ENCODE measurements at regions not wholly inside any gene's neighbourhood (a gene's known extent, or its start where the extent isn't known, plus 50 kb on each side); places are given as distances from the start of the nearest gene placed in this dataset.

DNA sequence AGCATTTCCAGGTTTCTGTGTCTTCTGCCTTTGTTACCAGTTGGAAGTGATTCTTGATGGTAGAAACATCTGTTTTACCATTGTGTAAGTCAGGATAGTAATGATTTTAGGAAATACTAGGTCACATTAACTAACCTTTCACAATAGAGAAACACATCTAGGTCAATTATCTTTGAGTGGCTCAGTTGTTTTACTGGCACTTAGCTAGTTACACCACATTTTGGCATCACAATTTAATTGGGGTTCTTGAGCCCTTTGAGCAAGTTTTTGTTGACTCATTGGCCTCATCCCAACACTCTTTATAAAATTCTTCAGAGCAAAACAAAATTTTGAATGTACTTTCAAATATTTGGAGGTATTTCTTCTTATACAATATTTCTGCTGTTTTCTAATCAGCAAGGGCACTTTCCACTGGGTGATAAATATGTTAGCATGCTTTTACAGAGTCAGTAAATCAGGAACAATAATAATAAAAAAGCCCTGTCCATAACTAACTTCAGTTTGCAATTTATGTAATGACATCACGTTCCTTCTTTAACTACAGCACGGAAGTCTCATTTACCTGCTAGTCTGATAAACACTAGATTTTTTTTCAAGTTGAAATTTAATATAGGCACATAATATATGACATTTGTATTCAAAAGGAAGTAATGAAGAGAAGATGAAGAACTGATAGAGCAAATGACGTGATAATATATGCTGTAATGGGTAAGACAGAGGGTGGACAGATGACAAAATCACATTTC is 64.8 kb upstream of the GK2 start:
- Mint-ChIP-seq H3K4me3 (no peak overlapping the region), H3K4me1 (no peaks in the 10 kb centered on the region), H3K36me3 (no peaks in the 10 kb centered on the region), H3K27ac (no peak overlapping the region), H3K9me3 (no peaks in the 10 kb centered on the region)
- ATAC-seq (no peak), DNase-seq (ENCODE audit: low spot score in 2 of 2) (no peak)

DNA sequence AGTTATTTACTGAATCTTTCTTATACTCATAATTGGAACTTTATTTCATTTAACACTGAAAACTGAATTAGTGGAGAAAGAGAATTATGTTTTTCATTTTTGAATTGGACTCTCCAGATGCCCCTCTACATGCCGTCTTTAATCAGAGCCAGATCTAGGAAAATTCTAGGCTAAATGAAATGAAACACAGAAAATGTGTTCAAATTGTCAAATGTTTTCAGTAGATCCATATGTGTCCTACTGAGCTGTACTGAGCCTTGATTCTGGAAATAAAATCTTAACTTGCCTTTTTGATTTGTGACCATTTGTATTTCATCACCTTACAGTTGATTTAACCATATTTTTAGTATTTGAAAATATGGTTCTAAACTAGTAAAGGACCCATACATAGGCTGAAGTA is 64.0 kb upstream of the GK2 start:
- Mint-ChIP-seq H3K4me3 (no peak overlapping the region), H3K9me3 (no peaks in the 10 kb centered on the region), H3K36me3 (no peaks in the 10 kb centered on the region), H3K4me1 (no peaks in the 10 kb centered on the region), H3K27ac (no peak overlapping the region)
- ATAC-seq, result no peak
- no peak for DNase-seq (ENCODE audit: low spot score in 2 of 2)

DNA sequence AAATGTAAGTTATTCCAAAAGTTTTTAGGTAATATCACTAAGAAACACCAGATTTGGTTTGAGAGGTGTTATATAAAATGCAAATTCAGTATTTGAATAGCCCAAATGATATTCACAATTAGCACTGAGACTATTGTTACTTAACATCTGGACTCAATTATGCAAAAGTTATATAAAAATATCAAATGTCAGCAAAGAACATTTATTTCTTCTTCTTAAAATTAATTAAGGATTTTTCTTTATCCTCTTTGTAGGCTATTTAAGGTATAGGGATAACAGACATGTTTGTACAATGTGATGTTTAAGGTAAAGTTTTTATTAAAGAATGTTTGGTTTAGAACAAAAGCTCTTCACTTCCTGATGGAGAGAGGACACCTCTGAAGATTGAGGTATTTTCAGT is 63.3 kb upstream of the GK2 start:
- no peak overlapping the region for H3K27ac Mint-ChIP-seq
- ATAC-seq (no peak), DNase-seq (ENCODE audit: low spot score in 2 of 2) (no peak)
- H3K4me3 Mint-ChIP-seq, result no peak overlapping the region
- H3K4me1 Mint-ChIP-seq, result no peaks in the 10 kb centered on the region
- H3K36me3 Mint-ChIP-seq, result no peaks in the 10 kb centered on the region
- no peaks in the 10 kb centered on the region for H3K9me3 Mint-ChIP-seq

DNA sequence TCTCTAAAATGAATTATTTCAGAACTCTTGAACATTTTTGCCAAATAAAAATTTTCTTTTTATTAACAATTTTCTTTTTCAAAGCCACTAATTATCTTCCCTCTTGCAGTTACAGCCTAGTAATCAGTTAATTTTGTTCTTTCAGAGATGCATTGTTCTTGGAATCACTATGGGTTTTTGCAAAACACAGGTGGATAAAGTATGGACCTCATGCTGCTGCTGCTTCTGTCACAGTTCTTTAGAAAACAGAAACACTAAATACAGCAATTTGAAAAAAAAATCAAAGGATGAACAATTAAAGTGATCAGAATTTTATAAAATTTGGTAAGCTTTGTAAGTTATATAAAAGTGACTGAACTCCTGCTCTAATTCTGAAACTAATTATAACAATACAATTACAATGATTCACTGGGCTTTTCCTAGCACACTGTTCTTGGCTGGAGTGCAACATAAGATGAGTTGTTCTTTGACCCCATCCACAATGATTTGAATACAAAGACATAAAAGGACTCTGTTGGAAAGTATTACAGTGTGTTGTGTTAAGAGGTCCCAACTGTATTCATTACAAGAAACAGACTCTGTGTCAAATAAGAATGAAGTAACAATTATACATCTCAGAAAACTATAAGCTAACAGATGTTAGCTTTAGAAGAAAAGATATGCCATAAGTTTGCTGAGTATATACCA is 59.4 kb upstream of the GK2 start:
- Mint-ChIP-seq H3K9me3 (peaks cover 12% of the 10 kb centered on the region), H3K36me3 (no peaks in the 10 kb centered on the region), H3K4me3 (no peak overlapping the region), H3K27ac (no peak overlapping the region), H3K4me1 (no peaks in the 10 kb centered on the region)
- ATAC-seq (no peak), DNase-seq (ENCODE audit: low spot score in 2 of 2) (no peak)

- Mint-ChIP-seq H3K4me1 (no peaks in the 10 kb centered on the region), H3K27ac (no peak overlapping the region), H3K9me3 (peaks cover 12% of the 10 kb centered on the region), H3K36me3 (no peaks in the 10 kb centered on the region), H3K4me3 (no peak overlapping the region)
- DNase-seq (ENCODE audit: low spot score in 2 of 2) (no peak), ATAC-seq (no peak)
Measured at GRCh38 chr4:79466621-79467020, 58.6 kb upstream of the GK2 start.

Data from stimulated activated effector memory CD8-positive, alpha-beta T cell treated with anti-CD3 and anti-CD28 coated beads, Interleukin-12 subunit alpha, Interleukin-12 subunit beta, amount 100 ng/mL, for 72 hours (primary cell).